Effector memory CD8-positive, alpha-beta T cell (primary cell): ENCODE measurements at regions not wholly inside any gene's neighbourhood (a gene's known extent, or its start where the extent isn't known, plus 50 kb on each side); places are given as distances from the start of the nearest gene placed in this dataset.
A peak's percentile ranks its signal among the peaks of the same experiment; 100 is the strongest.

ENCODE experiments used
- ATAC-seq: fragments of 150-1000 bp; cut with Tn5 transposase; replicated peaks from 2 replicates; pipeline ENCODE4 v1.10.0; 2021; ENCODE audit warnings: mild to moderate bottlenecking, moderate library complexity
- DNase-seq, 3 experiments: peaks; one replicate each; pipeline ENCODE4 v3.0.0; 2021
- H3K27ac Mint-ChIP-seq, 2 donors: one replicate each; pipeline ENCODE4 v1.8.0; 2022; ENCODE audit warnings: mild to moderate bottlenecking in 2 of 2, mixed read lengths in 2 of 2, moderate library complexity in 2 of 2
- H3K27me3 Mint-ChIP-seq, 2 donors: one replicate each; pipeline ENCODE4 v1.8.0; 2022; ENCODE audit warnings: mixed read lengths in 2 of 2
- H3K36me3 Mint-ChIP-seq: one replicate; pipeline ENCODE4 v1.8.0; 2022; ENCODE audit warnings: mild to moderate bottlenecking, moderate library complexity, mixed read lengths; ENCODE audit not compliant: insufficient read depth
- H3K4me1 Mint-ChIP-seq, 2 donors: one replicate each; pipeline ENCODE4 v1.8.0; 2022; ENCODE audit warnings: low read depth in 2 of 2, mixed read lengths in 2 of 2
- H3K4me3 Mint-ChIP-seq, 2 donors: one replicate each; pipeline ENCODE4 v1.8.0; 2022; ENCODE audit warnings: mild to moderate bottlenecking in 2 of 2, mixed read lengths in 2 of 2, moderate library complexity in 2 of 2
- H3K9me3 Mint-ChIP-seq, 2 donors: one replicate each; pipeline ENCODE4 v1.8.0; 2022; ENCODE audit warnings: mixed read lengths in 2 of 2

- ATAC-seq (no peak), DNase-seq (no peak)
- Mint-ChIP-seq H3K36me3 (no peaks in the 10 kb centered on the region), H3K27ac (peak overlapping the region in 1 of 2 donors; percentile 49), H3K4me1 (peaks cover 19 to 20% of the 10 kb centered on the region in 2 donors), H3K9me3 (no peaks in the 10 kb centered on the region), H3K27me3 (peaks cover 0 to 18% of the 10 kb centered on the region in 2 donors), H3K4me3 (no peak overlapping the region)
Measured at GRCh38 chr1:58931024-58931423, 147.2 kb upstream of the JUN start.

DNA sequence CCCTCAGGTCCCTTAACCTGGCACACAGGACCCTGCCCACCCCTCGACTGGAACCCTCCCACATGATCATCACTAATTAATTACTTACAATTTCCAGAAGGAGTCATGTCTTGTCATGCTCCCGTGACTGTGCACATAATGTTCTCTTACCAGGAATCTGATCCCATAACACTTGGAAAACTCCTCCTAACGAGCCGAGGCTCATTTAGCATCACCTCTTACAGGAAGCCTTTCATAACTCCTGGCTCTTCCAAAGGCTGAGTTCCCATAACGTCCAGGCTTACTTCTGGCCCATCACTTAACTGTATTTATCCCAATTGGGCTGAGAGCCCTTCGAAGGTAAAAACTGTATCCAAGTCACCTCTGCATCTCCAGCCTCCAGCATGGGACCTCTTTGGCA lies 147.9 kb upstream of the JUN start:
- Mint-ChIP-seq H3K36me3 (no peaks in the 10 kb centered on the region), H3K4me1 (peaks cover 19 to 22% of the 10 kb centered on the region in 2 donors), H3K4me3 (no peak overlapping the region), H3K9me3 (no peaks in the 10 kb centered on the region), H3K27ac (peak overlapping the region; percentile 49 to 72), H3K27me3 (peaks cover 0 to 18% of the 10 kb centered on the region in 2 donors)
- ATAC-seq = no peak
- no peak for DNase-seq

DNA sequence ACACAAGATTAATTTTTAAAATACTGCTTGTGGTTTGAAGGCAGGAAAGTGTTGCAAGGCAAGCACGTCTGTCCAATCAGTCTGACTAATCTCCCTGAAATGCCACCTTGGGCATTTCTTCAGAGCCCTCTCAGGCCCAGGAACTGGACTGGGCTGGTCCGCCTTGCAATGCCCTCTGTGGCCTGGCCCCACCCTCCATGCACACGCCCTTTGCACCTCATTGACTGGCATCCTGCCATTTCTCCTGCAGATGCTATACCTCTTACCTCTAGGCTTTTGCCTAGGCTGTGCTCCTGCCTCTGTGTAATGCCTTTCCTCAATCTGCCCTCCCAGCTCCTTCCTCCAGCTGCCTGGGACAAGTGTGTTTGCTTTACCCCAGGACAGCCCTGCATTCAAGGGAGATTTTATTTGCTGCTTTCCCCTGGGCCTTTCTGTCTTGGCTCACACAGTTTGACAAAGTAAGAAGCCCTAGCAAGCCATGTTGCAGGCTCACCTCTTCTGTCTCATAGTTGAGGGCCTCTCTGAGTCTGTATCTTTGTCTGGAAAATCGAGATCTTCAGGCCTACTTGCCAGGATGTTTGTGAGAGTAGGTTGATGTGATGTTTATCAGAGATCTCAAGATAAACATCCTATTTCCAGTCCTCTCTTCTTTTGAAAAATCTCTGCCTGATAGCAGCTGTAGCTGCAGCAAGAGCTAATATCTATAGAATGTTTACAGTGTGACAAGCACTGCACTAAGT lies 149.2 kb upstream of the JUN start:
- peak; percentile 55 for ATAC-seq
- H3K27me3 Mint-ChIP-seq = peaks cover 0 to 18% of the 10 kb centered on the region in 2 donors
- H3K9me3 Mint-ChIP-seq = no peaks in the 10 kb centered on the region
- DNase-seq = peak in 1 of 3 experiments; percentile 9
- no peaks in the 10 kb centered on the region for H3K36me3 Mint-ChIP-seq
- H3K4me1 Mint-ChIP-seq = peaks cover 25 to 26% of the 10 kb centered on the region in 2 donors
- H3K27ac Mint-ChIP-seq = peak overlapping the region; percentile 9 to 53
- peak overlapping the region; percentile 16 to 33 for H3K4me3 Mint-ChIP-seq

DNA sequence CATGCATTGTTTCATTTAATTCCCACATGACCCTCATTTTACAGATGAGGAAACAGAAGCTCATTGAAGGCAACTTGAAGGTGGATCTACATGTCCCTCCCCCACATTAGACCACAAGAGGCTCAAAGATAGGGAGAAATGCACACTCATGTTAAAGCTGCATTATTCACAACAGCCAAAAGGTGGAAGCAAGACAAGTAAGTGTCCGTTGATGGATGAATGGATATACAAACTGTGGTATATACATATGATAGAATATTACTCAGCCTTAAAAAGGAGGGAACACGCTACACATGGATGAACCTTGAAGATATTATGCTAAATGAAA lies 149.7 kb upstream of the JUN start:
- H3K36me3 Mint-ChIP-seq = no peaks in the 10 kb centered on the region
- peaks cover 25 to 27% of the 10 kb centered on the region in 2 donors for H3K4me1 Mint-ChIP-seq
- peaks cover 0 to 13% of the 10 kb centered on the region in 2 donors for H3K27me3 Mint-ChIP-seq
- no peaks in the 10 kb centered on the region for H3K9me3 Mint-ChIP-seq
- peak overlapping the region in 1 of 2 donors; percentile 53 for H3K27ac Mint-ChIP-seq
- H3K4me3 Mint-ChIP-seq = no peak overlapping the region
- DNase-seq (no peak), ATAC-seq (no peak)

- H3K27me3 Mint-ChIP-seq = peaks cover 0 to 2% of the 10 kb centered on the region in 2 donors
- H3K9me3 Mint-ChIP-seq = no peaks in the 10 kb centered on the region
- peaks cover 27 to 35% of the 10 kb centered on the region in 2 donors for H3K4me1 Mint-ChIP-seq
- ATAC-seq = no peak
- H3K27ac Mint-ChIP-seq = no peak overlapping the region
- H3K4me3 Mint-ChIP-seq = no peak overlapping the region
- peaks cover 2% of the 10 kb centered on the region for H3K36me3 Mint-ChIP-seq
- DNase-seq = no peak
Measured at GRCh38 chr1:58934706-58935105, 150.9 kb upstream of the JUN start.

DNA sequence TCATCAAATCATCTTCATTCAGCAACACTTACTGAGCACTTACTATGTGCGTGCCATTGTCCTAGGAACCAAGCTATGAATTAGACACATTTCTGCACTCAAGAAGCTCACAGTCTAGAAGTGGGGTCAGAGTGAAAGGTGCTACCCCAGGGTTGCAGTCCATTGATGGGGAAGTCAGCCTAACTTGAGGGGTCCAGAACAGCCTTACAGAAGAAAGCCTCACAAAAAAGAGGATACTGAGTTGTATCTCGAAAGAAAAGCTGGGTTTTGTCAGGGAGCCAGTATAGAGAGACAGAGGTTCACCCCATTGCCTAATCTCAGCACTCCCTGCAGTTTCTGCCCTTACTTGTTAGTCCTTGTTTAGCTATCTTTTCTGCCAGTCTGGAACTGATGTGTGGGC lies 153.1 kb upstream of the JUN start:
- H3K36me3 Mint-ChIP-seq = peaks cover 5% of the 10 kb centered on the region
- H3K4me1 Mint-ChIP-seq = peaks cover 48 to 57% of the 10 kb centered on the region in 2 donors
- DNase-seq (no peak), ATAC-seq (no peak)
- H3K27ac Mint-ChIP-seq = no peak overlapping the region
- H3K4me3 Mint-ChIP-seq = no peak overlapping the region
- no peaks in the 10 kb centered on the region for H3K9me3 Mint-ChIP-seq
- no peaks in the 10 kb centered on the region for H3K27me3 Mint-ChIP-seq

DNA sequence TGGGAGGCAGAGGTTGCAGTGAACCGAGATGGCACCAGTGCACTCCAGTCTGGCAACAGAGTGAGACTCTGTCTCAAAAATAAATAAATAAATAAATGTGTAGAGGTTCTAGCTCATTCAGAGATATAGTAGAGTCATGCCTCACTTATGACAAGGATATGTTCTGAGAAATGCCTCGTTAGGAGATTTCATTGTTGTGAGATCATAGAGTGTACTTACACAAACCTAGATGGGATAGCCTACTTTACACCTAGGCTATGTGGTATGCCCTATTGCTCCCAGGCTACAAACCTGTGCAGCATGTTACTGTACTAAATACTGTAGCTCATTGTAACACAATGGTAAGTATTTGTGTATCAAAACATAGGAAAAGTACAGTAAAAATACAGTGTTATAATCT lies 155.3 kb upstream of the JUN start:
- H3K36me3 Mint-ChIP-seq = peaks cover 5% of the 10 kb centered on the region
- DNase-seq = no peak
- no peaks in the 10 kb centered on the region for H3K27me3 Mint-ChIP-seq
- no peak overlapping the region for H3K4me3 Mint-ChIP-seq
- H3K9me3 Mint-ChIP-seq = no peaks in the 10 kb centered on the region
- H3K27ac Mint-ChIP-seq = no peak overlapping the region
- no peak for ATAC-seq
- peaks cover 52 to 59% of the 10 kb centered on the region in 2 donors for H3K4me1 Mint-ChIP-seq

DNA sequence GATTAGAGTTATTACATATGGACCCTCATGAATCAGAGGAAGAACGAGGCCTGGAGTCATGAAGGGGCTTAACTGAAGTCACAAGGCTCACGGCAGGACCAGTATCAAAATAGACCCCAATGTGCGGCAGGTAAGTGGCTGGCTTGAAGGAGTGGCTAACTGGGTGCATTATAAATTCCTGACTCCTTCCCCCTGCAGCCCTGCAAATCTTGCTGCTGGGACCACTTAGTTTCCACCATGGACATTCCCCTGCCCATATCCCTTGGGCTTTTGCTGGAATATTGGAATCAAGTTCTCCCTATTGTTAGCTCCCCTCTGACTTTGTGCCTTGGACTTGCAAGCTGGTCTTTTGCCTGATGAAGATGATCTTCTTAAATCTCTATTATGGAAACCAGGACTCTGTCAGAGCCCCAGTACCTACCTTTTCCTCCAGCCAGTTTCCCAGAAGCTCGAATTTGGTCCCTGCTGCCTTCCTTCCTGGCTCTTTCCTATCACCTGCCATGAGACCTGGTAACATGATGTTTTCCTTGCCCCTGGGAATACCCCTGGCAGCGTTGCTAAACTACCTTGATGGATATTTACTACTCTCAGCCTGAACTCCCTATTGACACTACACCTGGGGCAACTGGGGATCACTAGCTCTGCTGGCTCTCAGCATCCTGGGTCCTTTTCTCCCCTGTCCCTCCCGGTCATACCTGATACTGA lies 156.0 kb upstream of the JUN start:
- ATAC-seq (no peak), DNase-seq (no peak)
- Mint-ChIP-seq H3K4me1 (peaks cover 58 to 66% of the 10 kb centered on the region in 2 donors), H3K4me3 (peak overlapping the region in 1 of 2 donors; percentile 77), H3K27me3 (no peaks in the 10 kb centered on the region), H3K36me3 (peaks cover 5% of the 10 kb centered on the region), H3K9me3 (no peaks in the 10 kb centered on the region), H3K27ac (peak overlapping the region in 1 of 2 donors; percentile 26)

GRCh38 chr1:58941471-58942289 lies 157.8 kb upstream of the JUN start:
- peak; percentile 44 to 53 (median 50) for DNase-seq
- Mint-ChIP-seq H3K27me3 (no peaks in the 10 kb centered on the region), H3K36me3 (peaks cover 5% of the 10 kb centered on the region), H3K4me3 (peak overlapping the region; percentile 73 to 77), H3K9me3 (no peaks in the 10 kb centered on the region), H3K27ac (peak overlapping the region; percentile 33 to 95), H3K4me1 (peaks cover 60 to 69% of the 10 kb centered on the region in 2 donors)
- peak; percentile 93 for ATAC-seq

- no peaks in the 10 kb centered on the region for H3K9me3 Mint-ChIP-seq
- H3K36me3 Mint-ChIP-seq = peaks cover 5% of the 10 kb centered on the region
- DNase-seq (peak in 1 of 3 experiments; percentile 14), ATAC-seq (peak; percentile 20)
- H3K4me3 Mint-ChIP-seq = peak overlapping the region; percentile 73 to 77
- H3K27ac Mint-ChIP-seq = peak overlapping the region; percentile 33 to 95
- H3K4me1 Mint-ChIP-seq = peaks cover 55 to 75% of the 10 kb centered on the region in 2 donors
- no peaks in the 10 kb centered on the region for H3K27me3 Mint-ChIP-seq
Measured at GRCh38 chr1:58942759-58943191, 158.9 kb upstream of the JUN start.

DNA sequence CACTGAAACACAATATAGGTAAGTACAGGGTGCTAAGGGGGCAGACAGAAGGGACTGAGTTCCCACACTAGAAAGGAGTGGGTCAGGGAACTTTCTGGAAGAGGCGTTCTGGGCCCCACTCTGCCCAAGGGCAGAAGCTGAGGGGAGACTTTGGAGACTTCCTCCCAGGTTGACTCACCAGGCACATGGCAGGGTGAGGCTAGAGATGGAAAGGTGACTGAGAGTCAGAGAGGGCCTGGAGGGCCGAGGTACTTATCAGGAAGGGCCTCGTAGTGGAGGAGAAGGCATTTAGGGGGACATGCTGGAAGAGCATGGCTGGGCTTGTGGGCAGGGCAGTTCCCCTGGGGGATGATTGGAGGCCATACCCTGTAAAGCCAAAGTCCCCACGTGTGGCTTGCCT lies 159.9 kb upstream of the JUN start:
- H3K4me1 Mint-ChIP-seq = peaks cover 59 to 80% of the 10 kb centered on the region in 2 donors
- ATAC-seq (no peak), DNase-seq (no peak)
- peak overlapping the region; percentile 33 to 95 for H3K27ac Mint-ChIP-seq
- no peaks in the 10 kb centered on the region for H3K27me3 Mint-ChIP-seq
- peaks cover 5% of the 10 kb centered on the region for H3K36me3 Mint-ChIP-seq
- peak overlapping the region; percentile 73 to 77 for H3K4me3 Mint-ChIP-seq
- no peaks in the 10 kb centered on the region for H3K9me3 Mint-ChIP-seq

DNA sequence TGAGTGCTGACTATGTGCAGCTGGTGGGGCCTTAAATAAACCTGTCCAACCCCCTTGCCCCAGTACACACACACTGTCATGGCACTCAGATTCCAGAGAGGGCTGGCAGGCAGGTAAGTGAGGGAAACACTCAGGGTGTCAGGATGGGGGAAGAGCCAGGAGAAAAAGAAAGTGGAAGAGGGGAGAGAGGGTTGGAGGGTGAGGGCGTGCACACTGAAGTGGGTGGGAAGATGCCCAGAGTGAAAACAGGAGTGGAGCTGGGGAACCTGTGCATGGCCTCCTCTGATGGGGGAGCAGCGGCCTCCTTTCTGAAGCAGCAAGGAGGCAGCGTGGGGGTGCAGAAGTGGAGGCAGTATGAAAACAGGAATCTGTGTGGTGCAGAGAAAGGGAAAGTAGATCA lies 160.6 kb upstream of the JUN start:
- H3K27ac Mint-ChIP-seq = peak overlapping the region in 1 of 2 donors; percentile 95
- H3K4me1 Mint-ChIP-seq = peaks cover 61 to 83% of the 10 kb centered on the region in 2 donors
- H3K4me3 Mint-ChIP-seq = peak overlapping the region in 1 of 2 donors; percentile 77

DNA sequence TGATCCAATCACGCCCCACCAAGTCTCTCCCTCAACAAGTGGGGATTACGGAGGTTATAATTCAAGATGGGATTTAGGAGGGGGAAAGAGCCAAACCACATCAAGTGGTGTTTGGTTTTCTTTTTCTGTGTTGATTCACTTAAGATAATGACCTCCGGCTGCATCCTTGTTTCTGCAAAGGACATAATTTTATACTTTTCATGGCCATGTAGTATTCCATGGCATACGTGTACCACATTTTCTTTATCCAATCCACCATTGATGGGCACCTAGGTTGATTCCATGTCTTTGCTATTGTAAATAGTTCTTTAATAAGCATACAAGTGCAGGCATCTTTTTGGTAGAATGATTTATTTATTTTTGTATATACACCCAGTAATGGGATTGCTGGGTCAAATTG lies 162.5 kb upstream of the JUN start:
- H3K27me3 Mint-ChIP-seq = no peaks in the 10 kb centered on the region
- DNase-seq (no peak), ATAC-seq (no peak)
- no peaks in the 10 kb centered on the region for H3K36me3 Mint-ChIP-seq
- H3K9me3 Mint-ChIP-seq = no peaks in the 10 kb centered on the region
- peaks cover 44 to 70% of the 10 kb centered on the region in 2 donors for H3K4me1 Mint-ChIP-seq
- H3K4me3 Mint-ChIP-seq = no peak overlapping the region
- no peak overlapping the region for H3K27ac Mint-ChIP-seq

More for the DNA sequence above, 160.6 kb upstream of the JUN start:
- DNase-seq (no peak), ATAC-seq (no peak)
- peaks cover 5% of the 10 kb centered on the region for H3K36me3 Mint-ChIP-seq
- H3K27me3 Mint-ChIP-seq = no peaks in the 10 kb centered on the region
- no peaks in the 10 kb centered on the region for H3K9me3 Mint-ChIP-seq
